Suprapubic skin (tissue), 4 donors: ENCODE measurements at regions not wholly inside any gene's neighbourhood (a gene's known extent, or its start where the extent isn't known, plus 50 kb on each side); places are given as distances from the start of the nearest gene placed in this dataset.

Experiments
- DNase-seq, 2 donors: peaks; one replicate each; pipeline ENCODE4 v3.0.0-alpha.2; 2019; ENCODE audit warnings: low spot score in 2 of 2
- H3K27ac ChIP-seq: fragments of 200-600 bp; sonication (generic); one replicate; pipeline ENCODE4 v1.5.1; 2019
- H3K27me3 ChIP-seq: fragments of 200-600 bp; sonication (generic); one replicate; pipeline ENCODE4 v1.5.1; 2019
- H3K36me3 ChIP-seq: fragments of 200-600 bp; sonication (generic); one replicate; pipeline ENCODE4 v1.5.1; 2019
- H3K4me1 ChIP-seq: fragments of 200-600 bp; sonication (generic); one replicate; pipeline ENCODE4 v1.5.1; 2019
- H3K4me3 ChIP-seq: fragments of 200-600 bp; sonication (generic); one replicate; pipeline ENCODE4 v1.5.1; 2019; ENCODE audit warnings: mild to moderate bottlenecking
- H3K9me3 ChIP-seq: fragments of 200-600 bp; sonication (generic); one replicate; pipeline ENCODE4 v1.5.1; 2019
- EP300 ChIP-seq: sonication (generic); formaldehyde crosslinking; IDR thresholded peaks from one replicate; pipeline ENCODE4 v1.6.1; 2017; ENCODE audit warnings: antibody characterized with exemption
- POLR2A ChIP-seq, 2 donors: fragments of 450-650 bp; IDR thresholded peaks; one replicate each; pipeline ENCODE4 v1.6.1; 2017; ENCODE audit warnings: antibody characterized with exemption in 2 of 2, mild to moderate bottlenecking in 2 of 2, moderate library complexity in 2 of 2
- POLR2AphosphoS5 ChIP-seq, 3 donors: sonication (generic); formaldehyde crosslinking; IDR thresholded peaks; one replicate each; pipeline ENCODE4 v1.6.1; 2017; ENCODE audit warnings: antibody characterized with exemption in 3 of 3
- WGBS: methylation state at CpG from one replicate; pipeline ENCODE4 v1.1.5; 2018; 5-methylcytosine and 5-hydroxymethylcytosine counted together
- TF ChIP-seq, protein P1 (sequence below), 2 donors: fragments of 200-600 bp in 1 of 2; fragments of 450-650 bp in 1 of 2; sonication (generic) in 1 of 2; IDR thresholded peaks; one replicate each; pipeline ENCODE4 v1.5.1; 2016 to 2019; ENCODE audit warnings: antibody characterized with exemption in 2 of 2, mild to moderate bottlenecking in 1 of 2, moderate library complexity in 1 of 2

DNA sequence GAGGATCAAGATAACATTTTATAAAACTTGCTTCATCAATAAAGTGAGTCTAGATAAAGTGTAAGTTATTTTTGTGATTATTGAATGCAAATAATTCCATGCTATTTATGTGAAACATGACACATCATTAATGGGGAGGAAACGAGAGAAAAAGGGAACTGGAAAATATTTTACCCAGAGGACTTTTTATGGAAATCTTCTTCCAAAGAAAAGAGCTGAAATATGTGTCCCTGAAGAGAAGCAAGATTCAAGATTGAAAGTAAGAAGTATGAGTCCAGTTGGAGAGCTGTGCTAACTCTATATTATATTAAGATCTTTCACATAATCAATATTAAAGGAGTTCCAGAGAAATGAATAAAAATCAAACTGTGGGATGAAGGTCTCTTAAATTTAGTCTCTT is 1361.8 kb downstream of the GATA3 start:
- WGBS: 17% methylated on average over 1 of the region's 1 CpG
- DNase-seq: no peak

DNA sequence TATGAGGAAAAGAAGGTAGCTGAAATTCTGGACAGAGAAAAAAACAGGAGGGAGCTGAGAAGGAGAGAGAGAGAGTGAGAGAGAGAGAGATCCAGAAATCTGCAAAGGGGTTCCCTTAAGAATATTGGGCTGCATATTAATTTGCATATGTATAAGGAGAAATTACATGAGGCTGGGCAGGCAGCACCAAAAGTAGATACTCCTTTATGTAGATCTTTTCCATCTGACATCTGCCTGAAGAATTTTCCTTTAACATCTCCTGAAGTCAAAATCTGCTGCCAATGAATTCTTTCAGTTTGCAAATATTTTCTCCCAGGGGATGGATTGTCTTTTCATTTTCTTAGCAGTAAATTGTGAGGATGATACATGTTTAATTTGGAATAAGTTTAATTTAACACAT is 1365.3 kb downstream of the GATA3 start:
- no peak for DNase-seq
- TF ChIP-seq, protein P1, sequence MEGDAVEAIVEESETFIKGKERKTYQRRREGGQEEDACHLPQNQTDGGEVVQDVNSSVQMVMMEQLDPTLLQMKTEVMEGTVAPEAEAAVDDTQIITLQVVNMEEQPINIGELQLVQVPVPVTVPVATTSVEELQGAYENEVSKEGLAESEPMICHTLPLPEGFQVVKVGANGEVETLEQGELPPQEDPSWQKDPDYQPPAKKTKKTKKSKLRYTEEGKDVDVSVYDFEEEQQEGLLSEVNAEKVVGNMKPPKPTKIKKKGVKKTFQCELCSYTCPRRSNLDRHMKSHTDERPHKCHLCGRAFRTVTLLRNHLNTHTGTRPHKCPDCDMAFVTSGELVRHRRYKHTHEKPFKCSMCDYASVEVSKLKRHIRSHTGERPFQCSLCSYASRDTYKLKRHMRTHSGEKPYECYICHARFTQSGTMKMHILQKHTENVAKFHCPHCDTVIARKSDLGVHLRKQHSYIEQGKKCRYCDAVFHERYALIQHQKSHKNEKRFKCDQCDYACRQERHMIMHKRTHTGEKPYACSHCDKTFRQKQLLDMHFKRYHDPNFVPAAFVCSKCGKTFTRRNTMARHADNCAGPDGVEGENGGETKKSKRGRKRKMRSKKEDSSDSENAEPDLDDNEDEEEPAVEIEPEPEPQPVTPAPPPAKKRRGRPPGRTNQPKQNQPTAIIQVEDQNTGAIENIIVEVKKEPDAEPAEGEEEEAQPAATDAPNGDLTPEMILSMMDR (IDR thresholded peaks at IDR 0.05): no peak
- TF ChIP-seq EP300 (no peak), POLR2AphosphoS5 (IDR thresholded peaks at IDR 0.05) (no peak), POLR2A (IDR thresholded peaks at IDR 0.05) (no peak)
- H3K36me3 ChIP-seq: no peaks in the 10 kb centered on the region

More for the DNA sequence above, 1361.8 kb downstream of the GATA3 start:
- Histone ChIP-seq H3K4me3 (no peak overlapping the region), H3K27ac (no peak overlapping the region), H3K27me3 (no peaks in the 10 kb centered on the region), H3K4me1 (no peaks in the 10 kb centered on the region), H3K36me3 (no peaks in the 10 kb centered on the region), H3K9me3 (no peaks in the 10 kb centered on the region)
- TF ChIP-seq, protein P1 (IDR thresholded peaks at IDR 0.05): no peak
- no peak for TF ChIP-seq POLR2A (IDR thresholded peaks at IDR 0.05)
- TF ChIP-seq POLR2AphosphoS5 (IDR thresholded peaks at IDR 0.05): no peak
- no peak for TF ChIP-seq EP300

DNA sequence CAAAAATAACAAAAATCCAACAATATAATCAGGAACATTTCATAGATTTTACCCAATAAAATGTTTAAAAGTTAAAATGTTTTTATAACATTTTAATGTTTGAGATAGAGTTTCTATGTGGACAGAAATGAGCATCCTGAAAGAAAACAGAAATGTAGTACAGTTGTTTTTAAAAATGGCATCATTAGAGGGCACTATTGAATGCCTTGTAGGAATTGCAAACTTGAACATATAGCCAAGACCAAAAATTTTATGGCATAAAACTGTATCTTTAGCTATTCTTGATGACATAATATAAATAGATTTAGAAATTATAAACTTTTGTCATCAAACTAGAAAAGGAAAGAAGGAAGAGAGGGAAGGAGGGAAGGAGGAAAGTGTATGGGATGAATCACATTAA is 1372.7 kb downstream of the GATA3 start:
- no peaks in the 10 kb centered on the region for H3K27me3 ChIP-seq
- no peak overlapping the region for H3K4me3 ChIP-seq
- no peaks in the 10 kb centered on the region for H3K36me3 ChIP-seq
- no peaks in the 10 kb centered on the region for H3K4me1 ChIP-seq
- H3K27ac ChIP-seq: no peak overlapping the region
- no peak for DNase-seq
- TF ChIP-seq POLR2A (IDR thresholded peaks at IDR 0.05) (no peak), EP300 (no peak), POLR2AphosphoS5 (IDR thresholded peaks at IDR 0.05) (no peak)
- TF ChIP-seq, protein P1 (IDR thresholded peaks at IDR 0.05): no peak
- no peaks in the 10 kb centered on the region for H3K9me3 ChIP-seq

More for the DNA sequence above, 1365.3 kb downstream of the GATA3 start:
- Histone ChIP-seq H3K4me1 (no peaks in the 10 kb centered on the region), H3K9me3 (no peaks in the 10 kb centered on the region), H3K27ac (no peak overlapping the region), H3K4me3 (no peak overlapping the region), H3K27me3 (no peaks in the 10 kb centered on the region)

GRCh38 chr10:9437131-9437530 is 1382.6 kb downstream of the GATA3 start:
- TF ChIP-seq, protein P1 (IDR thresholded peaks at IDR 0.05): no peak
- TF ChIP-seq EP300: no peak
- no peak for TF ChIP-seq POLR2AphosphoS5 (IDR thresholded peaks at IDR 0.05)
- TF ChIP-seq POLR2A (IDR thresholded peaks at IDR 0.05): no peak
- 36% methylated on average over 2 of the region's 2 CpGs for WGBS
- Histone ChIP-seq H3K9me3 (no peaks in the 10 kb centered on the region), H3K4me3 (no peak overlapping the region), H3K27me3 (no peaks in the 10 kb centered on the region), H3K27ac (no peak overlapping the region), H3K4me1 (no peaks in the 10 kb centered on the region), H3K36me3 (no peaks in the 10 kb centered on the region)
- DNase-seq: no peak

DNA sequence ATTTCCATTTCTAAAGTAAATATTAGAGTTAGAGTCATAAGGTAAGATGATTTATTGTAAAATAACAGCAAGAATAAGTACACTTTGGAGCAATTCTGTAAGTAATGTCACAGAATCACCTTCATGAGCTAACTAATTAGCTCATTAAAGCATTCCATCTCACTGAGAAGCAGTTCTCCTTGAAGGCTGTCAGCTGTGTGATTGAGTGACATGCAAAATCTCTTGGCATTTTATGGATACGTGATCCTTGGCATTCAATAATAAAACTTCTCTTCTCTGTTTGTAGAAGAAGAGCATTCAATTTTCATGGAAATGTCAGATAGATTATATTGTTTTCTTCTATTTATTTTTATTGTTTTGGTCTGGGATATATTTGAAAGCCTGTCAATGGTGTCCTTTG is 1389.3 kb downstream of the GATA3 start:
- H3K4me3 ChIP-seq: no peak overlapping the region
- H3K9me3 ChIP-seq: no peaks in the 10 kb centered on the region
- H3K27me3 ChIP-seq: no peaks in the 10 kb centered on the region
- H3K36me3 ChIP-seq: no peaks in the 10 kb centered on the region
- no peak for DNase-seq
- H3K27ac ChIP-seq: no peak overlapping the region
- WGBS: 38% methylated on average over 1 of the region's 1 CpG
- TF ChIP-seq POLR2AphosphoS5 (IDR thresholded peaks at IDR 0.05): no peak
- TF ChIP-seq, protein P1 (IDR thresholded peaks at IDR 0.05): no peak
- no peak for TF ChIP-seq POLR2A (IDR thresholded peaks at IDR 0.05)
- no peak for TF ChIP-seq EP300
- no peaks in the 10 kb centered on the region for H3K4me1 ChIP-seq
